Dendritic cell treated with granulocyte-macrophage colony-stimulating factor and Interleukin-4, amounts not matched to agents 40 ng/mL and 50 ng/mL, for 4 days (primary cell): ENCODE measurements at regions not wholly inside any gene's neighbourhood (a gene's known extent, or its start where the extent isn't known, plus 50 kb on each side); places are given as distances from the start of the nearest gene placed in this dataset.

ENCODE experiments used
- H3K27ac Mint-ChIP-seq: one replicate; pipeline ENCODE4 v1.8.0; 2022; ENCODE audit warnings: mild to moderate bottlenecking, mixed read lengths
- H3K27me3 Mint-ChIP-seq: one replicate; pipeline ENCODE4 v1.8.0; 2022; ENCODE audit warnings: mild to moderate bottlenecking, mixed read lengths
- H3K36me3 Mint-ChIP-seq: one replicate; pipeline ENCODE4 v1.8.0; 2022; ENCODE audit warnings: low read depth, mixed read lengths
- H3K4me1 Mint-ChIP-seq: one replicate; pipeline ENCODE4 v1.8.0; 2022; ENCODE audit warnings: low read depth, mixed read lengths
- H3K4me3 Mint-ChIP-seq: one replicate; pipeline ENCODE4 v1.8.0; 2022; ENCODE audit warnings: mild to moderate bottlenecking, moderate library complexity, mixed read lengths
- H3K9me3 Mint-ChIP-seq: one replicate; pipeline ENCODE4 v1.8.0; 2022; ENCODE audit warnings: mixed read lengths
- intact Hi-C: fragments of 100-400 bp; cut with micrococcal nuclease; formaldehyde crosslinking; loops from one replicate; pipeline ENCODE4 v1.15.0; 2022

DNA sequence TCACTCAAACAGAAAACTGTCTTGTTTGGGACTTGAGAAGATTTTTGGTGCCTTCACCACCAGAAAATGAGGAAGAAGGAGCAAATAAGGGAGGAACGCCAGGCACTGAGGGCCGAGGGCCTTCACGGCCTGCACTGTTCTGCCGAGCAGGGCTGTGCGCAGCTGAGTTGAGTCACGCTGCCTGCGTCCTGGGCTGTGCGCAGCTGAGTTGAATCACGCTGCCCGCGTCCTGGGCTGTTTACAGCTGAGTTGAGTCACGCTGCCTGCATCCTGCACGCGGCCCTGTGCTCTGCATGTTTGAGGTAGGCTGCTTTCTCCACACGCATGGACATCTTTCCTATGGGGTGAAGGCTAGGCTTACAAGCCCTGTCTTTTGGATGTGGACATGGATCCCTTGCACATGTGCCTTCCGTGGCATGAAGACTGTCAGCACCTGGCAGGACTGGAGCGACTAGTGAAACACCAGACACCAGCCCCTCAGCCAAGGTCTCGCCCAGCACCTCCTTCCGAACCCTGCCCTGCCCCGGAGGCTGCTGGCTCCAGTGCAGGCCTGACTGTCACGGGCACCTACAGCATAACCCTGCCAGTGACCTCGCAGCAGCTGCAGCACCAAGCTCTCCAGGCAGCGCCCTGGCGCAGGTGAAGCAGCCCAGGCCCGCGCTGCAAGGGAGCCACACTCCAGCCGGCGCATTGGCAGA is 96.7 kb downstream of the HTR5A start:
- no peaks in the 10 kb centered on the region for H3K9me3 Mint-ChIP-seq

DNA sequence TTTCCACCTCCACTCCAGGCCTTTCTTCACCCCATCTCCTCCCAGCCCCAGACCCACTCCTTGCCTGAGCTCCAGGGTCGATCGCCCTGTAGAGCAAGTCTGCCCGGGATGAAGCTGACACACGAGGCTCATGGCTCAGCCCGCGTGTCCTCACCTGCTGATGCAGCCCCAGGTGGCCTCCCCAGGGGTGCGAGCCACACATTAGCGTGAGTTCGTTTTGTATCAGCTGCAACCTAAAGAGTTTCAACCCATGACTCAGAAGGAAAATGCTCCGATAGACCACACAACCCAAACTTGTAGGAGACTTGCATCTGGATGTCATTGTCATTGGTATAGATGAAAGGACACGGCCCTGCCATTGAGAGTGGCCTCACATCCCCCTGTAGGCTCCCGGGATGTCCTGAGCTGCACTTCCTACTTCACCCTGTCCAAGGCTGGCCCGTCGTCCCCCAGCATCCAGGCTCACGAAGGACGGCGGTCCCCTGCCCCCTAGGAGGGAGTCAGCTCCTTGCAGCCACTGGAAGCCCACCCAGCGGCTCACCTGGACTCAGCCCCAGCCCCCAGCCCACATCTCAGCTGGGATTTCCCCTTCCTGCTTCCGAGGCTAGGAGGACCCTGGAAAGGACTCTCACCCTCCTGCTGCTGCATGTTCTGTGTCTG is 97.7 kb downstream of the HTR5A start:
- no peak overlapping the region for H3K4me3 Mint-ChIP-seq
- peaks cover 4% of the 10 kb centered on the region for H3K4me1 Mint-ChIP-seq
- intact Hi-C loops = no loop called here
- no peaks in the 10 kb centered on the region for H3K36me3 Mint-ChIP-seq
- H3K27ac Mint-ChIP-seq = no peak overlapping the region
- no peaks in the 10 kb centered on the region for H3K9me3 Mint-ChIP-seq
- H3K27me3 Mint-ChIP-seq = peaks cover 5% of the 10 kb centered on the region

More for the DNA sequence above, 96.7 kb downstream of the HTR5A start:
- Mint-ChIP-seq H3K4me1 (peaks cover 4% of the 10 kb centered on the region), H3K27ac (no peak overlapping the region), H3K36me3 (no peaks in the 10 kb centered on the region), H3K4me3 (no peak overlapping the region), H3K27me3 (peaks cover 7% of the 10 kb centered on the region)
- intact Hi-C loops = no loop called here

DNA sequence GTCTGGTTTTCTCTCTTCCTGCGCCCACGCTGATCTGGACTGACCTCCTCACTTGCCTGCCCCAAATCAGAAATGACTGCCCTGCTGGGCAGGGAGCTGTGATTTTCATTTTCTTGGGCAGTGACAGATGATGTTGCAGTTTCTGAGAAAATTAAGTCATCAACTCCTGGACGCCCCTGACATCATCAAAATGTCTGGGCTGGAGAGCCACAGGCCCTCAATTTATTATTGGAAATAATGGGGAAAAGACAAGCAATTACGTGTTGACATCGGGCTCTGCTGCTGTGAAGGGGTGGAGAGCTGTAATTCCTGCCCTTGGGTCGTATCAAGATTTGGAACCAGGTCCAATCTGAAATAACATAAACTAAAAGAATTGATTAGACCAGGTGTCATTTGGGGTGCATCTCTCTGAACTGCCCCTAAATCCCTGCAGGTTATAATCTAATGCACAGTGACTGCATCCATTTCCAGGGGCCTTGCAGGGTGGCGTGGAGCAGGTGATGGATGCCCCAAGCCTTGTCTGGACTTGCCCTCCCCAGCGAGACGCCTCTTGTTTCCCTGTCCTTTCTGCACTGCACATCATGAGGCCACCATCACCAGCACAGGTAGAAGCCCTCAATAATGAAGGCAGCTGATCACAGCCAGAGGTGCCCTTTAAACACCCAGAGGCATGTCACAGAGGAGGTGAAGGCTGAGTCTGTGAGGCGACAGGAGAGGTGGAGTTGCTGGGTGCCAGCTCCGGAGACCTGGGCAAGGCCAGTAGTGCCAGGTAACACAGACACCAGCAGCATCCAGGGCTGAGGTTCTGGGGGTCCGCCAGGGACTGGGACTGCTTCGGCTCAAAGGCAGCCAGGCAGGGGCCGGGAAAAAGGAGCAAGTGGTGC is 98.7 kb downstream of the HTR5A start:
- Mint-ChIP-seq H3K4me3 (no peak overlapping the region), H3K27me3 (peaks cover 6% of the 10 kb centered on the region), H3K4me1 (peaks cover 1% of the 10 kb centered on the region), H3K36me3 (no peaks in the 10 kb centered on the region), H3K9me3 (no peaks in the 10 kb centered on the region), H3K27ac (no peak overlapping the region)
- intact Hi-C loops = no loop called here

DNA sequence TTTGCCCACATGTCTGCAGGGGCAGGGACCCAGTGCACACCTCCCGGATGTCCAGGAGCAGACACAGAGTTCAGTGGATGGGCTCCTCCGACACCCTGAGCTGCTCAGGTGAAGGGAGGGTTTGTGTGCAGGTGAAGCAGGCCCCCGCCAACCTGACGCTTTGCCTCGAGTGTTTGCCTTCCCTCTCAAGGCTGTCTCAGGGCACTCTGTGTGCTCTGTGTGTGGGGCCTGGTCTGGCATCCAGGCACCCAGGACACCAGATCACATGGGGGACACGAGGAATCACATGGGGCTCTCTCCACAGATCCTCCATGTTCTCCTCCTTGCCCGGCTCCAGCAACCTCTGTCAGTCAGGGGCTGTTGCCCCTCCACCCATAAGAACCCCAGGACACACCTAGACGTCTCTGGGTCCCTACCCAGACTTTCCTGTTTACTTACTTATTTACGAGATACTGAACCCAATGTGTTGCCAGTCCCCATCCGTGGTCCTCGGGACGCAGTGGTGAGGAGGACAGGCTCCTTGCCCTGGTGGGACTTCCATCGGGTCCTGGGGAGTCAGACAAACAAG is 99.5 kb downstream of the HTR5A start:
- no peaks in the 10 kb centered on the region for H3K9me3 Mint-ChIP-seq
- H3K27ac Mint-ChIP-seq = no peak overlapping the region
- no peak overlapping the region for H3K4me3 Mint-ChIP-seq
- H3K36me3 Mint-ChIP-seq = no peaks in the 10 kb centered on the region
- H3K27me3 Mint-ChIP-seq = peaks cover 5% of the 10 kb centered on the region
- intact Hi-C loops = no loop called here
- H3K4me1 Mint-ChIP-seq = no peaks in the 10 kb centered on the region

- H3K27me3 Mint-ChIP-seq = peaks cover 5% of the 10 kb centered on the region
- no peaks in the 10 kb centered on the region for H3K9me3 Mint-ChIP-seq
- no peak overlapping the region for H3K4me3 Mint-ChIP-seq
- H3K27ac Mint-ChIP-seq = no peak overlapping the region
- H3K36me3 Mint-ChIP-seq = no peaks in the 10 kb centered on the region
- intact Hi-C loops = no loop called here
- no peaks in the 10 kb centered on the region for H3K4me1 Mint-ChIP-seq
Observed at GRCh38 chr7:155170331-155170730, 100.2 kb downstream of the HTR5A start.

DNA sequence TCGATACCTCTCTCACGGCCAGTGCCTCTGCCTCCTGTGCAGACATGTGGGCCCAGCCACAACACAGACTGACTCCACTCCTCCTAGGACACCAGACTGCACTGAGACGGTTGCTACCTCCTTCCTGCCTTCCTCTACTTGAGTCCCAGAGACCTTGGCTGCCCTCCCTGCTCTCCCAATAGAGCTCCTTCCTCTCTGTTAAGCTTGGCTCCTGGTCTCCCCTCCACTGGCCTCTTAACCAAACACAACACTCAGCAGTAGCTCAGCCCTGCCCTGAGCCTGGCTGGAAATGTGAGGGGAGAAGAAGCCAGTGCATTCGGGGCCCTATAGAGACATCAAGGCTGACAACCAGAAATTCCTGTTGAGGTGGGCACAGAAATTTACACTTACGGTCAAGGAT is 102.0 kb downstream of the HTR5A start:
- intact Hi-C loops = no loop called here
- Mint-ChIP-seq H3K9me3 (no peaks in the 10 kb centered on the region), H3K36me3 (no peaks in the 10 kb centered on the region), H3K4me1 (no peaks in the 10 kb centered on the region), H3K4me3 (no peak overlapping the region), H3K27ac (no peak overlapping the region), H3K27me3 (peaks cover 5% of the 10 kb centered on the region)

DNA sequence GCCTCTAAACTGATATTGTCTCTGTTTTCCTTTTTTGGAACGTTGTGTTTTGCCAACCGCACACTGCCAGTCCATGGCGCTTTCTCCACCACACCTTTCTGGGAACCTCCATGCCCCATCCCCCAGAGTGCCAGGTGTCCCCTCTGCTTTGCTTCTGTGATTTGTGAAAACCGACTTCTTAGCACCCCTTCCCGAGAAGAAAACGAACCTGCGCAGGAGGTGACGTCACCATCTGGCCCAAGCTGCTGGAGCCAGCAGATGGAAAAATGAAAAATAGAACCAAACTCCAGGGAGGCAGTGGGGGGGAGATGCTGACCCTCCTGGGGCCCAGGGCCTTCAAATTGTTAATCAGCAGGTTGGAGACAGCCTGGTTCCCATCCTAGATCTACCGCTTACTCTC is 103.8 kb downstream of the HTR5A start:
- peaks cover 7% of the 10 kb centered on the region for H3K27me3 Mint-ChIP-seq
- H3K4me1 Mint-ChIP-seq = no peaks in the 10 kb centered on the region
- H3K36me3 Mint-ChIP-seq = no peaks in the 10 kb centered on the region
- H3K9me3 Mint-ChIP-seq = no peaks in the 10 kb centered on the region
- no peak overlapping the region for H3K4me3 Mint-ChIP-seq
- intact Hi-C loops = no loop called here
- H3K27ac Mint-ChIP-seq = no peak overlapping the region

DNA sequence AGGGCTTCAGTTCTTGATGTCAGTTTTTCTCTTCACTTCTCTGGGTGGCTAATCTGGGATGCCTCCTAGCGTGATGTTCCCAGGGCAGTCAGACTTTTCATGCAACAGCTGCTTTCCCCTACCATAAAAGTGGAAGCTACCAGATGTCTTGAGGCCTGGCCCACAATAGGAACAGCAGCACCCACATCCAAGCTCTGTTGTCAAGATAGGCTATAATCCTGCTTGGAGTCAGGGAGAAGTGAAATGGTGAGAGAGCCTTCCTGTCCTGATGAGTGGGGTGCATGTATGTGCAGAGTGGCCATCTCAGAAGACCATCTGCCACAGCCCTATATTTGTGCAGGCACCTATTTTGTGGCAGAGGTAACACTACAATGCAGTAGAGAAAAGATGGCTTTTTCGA is 108.0 kb downstream of the HTR5A start:
- Mint-ChIP-seq H3K4me1 (no peaks in the 10 kb centered on the region), H3K27ac (no peak overlapping the region), H3K4me3 (no peak overlapping the region), H3K27me3 (peaks cover 2% of the 10 kb centered on the region), H3K36me3 (no peaks in the 10 kb centered on the region), H3K9me3 (peaks cover 17% of the 10 kb centered on the region)
- intact Hi-C loops = no loop called here

DNA sequence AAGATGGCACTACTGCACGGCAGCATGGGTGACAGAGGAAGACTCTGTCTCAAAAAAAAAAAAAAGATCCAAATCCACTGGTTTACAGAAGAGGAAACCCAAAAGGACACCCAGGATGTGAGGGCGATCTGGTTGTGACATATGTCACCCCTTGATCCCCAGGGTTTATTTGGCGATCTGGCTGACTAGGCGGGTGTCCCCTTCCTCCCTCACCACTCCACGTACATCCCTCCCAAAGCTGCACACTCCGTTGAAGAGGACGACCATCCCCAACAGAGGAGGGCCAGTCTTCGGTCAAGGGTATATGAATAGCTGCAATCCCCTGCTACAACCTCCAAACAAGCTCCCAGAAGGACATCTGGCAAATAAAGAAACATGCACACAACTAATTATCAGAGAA is 111.6 kb downstream of the HTR5A start:
- Mint-ChIP-seq H3K4me1 (no peaks in the 10 kb centered on the region), H3K4me3 (no peak overlapping the region), H3K9me3 (peaks cover 53% of the 10 kb centered on the region), H3K27ac (no peak overlapping the region), H3K27me3 (peaks cover 4% of the 10 kb centered on the region), H3K36me3 (no peaks in the 10 kb centered on the region)
- intact Hi-C loops = loop anchor here (10.0 kb wide), 2 partner anchors 177 to 257 kb away; partner anchors contain the start of gene PAXIP1

GRCh38 chr7:155182406-155182970 is 112.4 kb downstream of the HTR5A start:
- intact Hi-C loops = loop anchor here (10.0 kb wide), 2 partner anchors 178 to 258 kb away; partner anchors contain the start of gene PAXIP1
- H3K4me3 Mint-ChIP-seq = no peak overlapping the region
- H3K4me1 Mint-ChIP-seq = no peaks in the 10 kb centered on the region
- H3K9me3 Mint-ChIP-seq = peaks cover 60% of the 10 kb centered on the region
- no peak overlapping the region for H3K27ac Mint-ChIP-seq
- H3K36me3 Mint-ChIP-seq = no peaks in the 10 kb centered on the region
- peaks cover 4% of the 10 kb centered on the region for H3K27me3 Mint-ChIP-seq

DNA sequence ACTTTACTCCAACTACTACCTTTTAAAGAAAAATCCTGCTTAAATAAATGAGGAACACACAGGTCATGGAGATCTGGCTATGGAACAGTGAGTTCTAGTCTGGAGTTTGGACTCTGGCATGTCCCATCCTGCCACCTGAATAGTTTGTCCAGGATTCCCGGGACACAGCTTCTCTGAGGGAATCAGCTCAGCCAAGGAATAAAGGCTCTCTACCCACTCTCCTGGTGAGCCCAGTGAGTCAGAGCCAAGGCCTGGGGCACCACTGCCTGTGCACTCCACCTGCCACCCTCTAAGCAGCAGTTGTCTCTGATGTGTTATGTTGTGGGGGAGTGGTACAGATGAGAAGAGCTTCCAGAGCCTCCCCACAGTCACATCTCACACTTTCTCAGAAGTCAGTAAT is 113.5 kb downstream of the HTR5A start:
- H3K4me1 Mint-ChIP-seq = no peaks in the 10 kb centered on the region
- no peaks in the 10 kb centered on the region for H3K36me3 Mint-ChIP-seq
- no peak overlapping the region for H3K4me3 Mint-ChIP-seq
- H3K27me3 Mint-ChIP-seq = peaks cover 3% of the 10 kb centered on the region
- no peak overlapping the region for H3K27ac Mint-ChIP-seq
- H3K9me3 Mint-ChIP-seq = peaks cover 60% of the 10 kb centered on the region
- intact Hi-C loops = loop anchor here (10.0 kb wide), 2 partner anchors 179 to 259 kb away; partner anchors contain the start of gene PAXIP1

GRCh38 chr7:155184923-155185322 is 112.8 kb upstream of the INSIG1 start:
- H3K36me3 Mint-ChIP-seq = no peaks in the 10 kb centered on the region
- no peak overlapping the region for H3K4me3 Mint-ChIP-seq
- intact Hi-C loops = loop anchor here (10.0 kb wide), 2 partner anchors 180 to 260 kb away; partner anchors contain the start of gene PAXIP1
- H3K27me3 Mint-ChIP-seq = peaks cover 3% of the 10 kb centered on the region
- H3K4me1 Mint-ChIP-seq = no peaks in the 10 kb centered on the region
- H3K27ac Mint-ChIP-seq = no peak overlapping the region
- peaks cover 60% of the 10 kb centered on the region for H3K9me3 Mint-ChIP-seq

DNA sequence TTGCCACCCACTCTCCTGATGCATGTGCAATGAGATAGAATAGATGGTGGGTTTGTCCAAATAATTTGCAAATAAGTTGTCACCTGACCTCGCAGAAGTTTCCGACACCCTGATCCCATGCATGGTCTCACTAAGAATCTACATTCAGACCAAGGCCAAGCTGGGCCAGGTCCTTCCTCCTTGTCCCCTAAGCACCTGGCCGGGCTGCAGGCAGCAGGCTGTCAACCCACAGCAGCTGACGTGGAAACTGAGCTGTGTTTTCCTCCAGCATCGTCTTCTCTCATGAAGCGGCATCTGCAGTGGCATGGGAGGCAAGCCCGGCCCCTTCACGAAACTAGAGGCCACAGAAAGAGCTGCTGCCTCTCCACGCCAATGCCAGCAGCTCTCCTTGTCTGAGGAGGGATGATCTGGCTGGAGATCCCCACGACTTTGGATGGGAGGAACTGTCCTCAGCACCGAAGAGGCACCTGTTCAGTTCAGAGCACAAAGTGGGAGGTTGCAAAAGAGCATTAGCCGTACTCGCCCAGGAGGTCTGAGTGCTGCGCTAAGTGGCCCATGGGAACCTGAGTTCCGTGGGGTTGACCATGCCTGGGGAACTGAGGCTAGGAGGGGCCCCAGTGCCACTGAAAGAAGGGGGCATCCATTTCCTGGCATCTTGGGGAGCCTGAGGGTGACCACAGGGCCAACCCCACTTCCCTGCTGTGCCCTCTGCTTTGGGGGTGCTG is 110.5 kb upstream of the INSIG1 start:
- Mint-ChIP-seq H3K36me3 (no peaks in the 10 kb centered on the region), H3K4me3 (no peak overlapping the region), H3K27ac (no peak overlapping the region), H3K9me3 (peaks cover 54% of the 10 kb centered on the region), H3K4me1 (peaks cover 11% of the 10 kb centered on the region), H3K27me3 (peaks cover 4% of the 10 kb centered on the region)
- intact Hi-C loops = loop anchor here (10.0 kb wide), 2 partner anchors 182 to 262 kb away; partner anchors contain the start of gene PAXIP1
